ENCODE measurements at regions not wholly inside any gene's neighbourhood (a gene's known extent, or its start where the extent isn't known, plus 50 kb on each side); places are given as distances from the start of the nearest gene placed in this dataset.
"Not testable (repeated sequence)": the region's sequence is repeated elsewhere in the genome, so short reads cannot be mapped to it uniquely, and the experiment has no call there.

DNA sequence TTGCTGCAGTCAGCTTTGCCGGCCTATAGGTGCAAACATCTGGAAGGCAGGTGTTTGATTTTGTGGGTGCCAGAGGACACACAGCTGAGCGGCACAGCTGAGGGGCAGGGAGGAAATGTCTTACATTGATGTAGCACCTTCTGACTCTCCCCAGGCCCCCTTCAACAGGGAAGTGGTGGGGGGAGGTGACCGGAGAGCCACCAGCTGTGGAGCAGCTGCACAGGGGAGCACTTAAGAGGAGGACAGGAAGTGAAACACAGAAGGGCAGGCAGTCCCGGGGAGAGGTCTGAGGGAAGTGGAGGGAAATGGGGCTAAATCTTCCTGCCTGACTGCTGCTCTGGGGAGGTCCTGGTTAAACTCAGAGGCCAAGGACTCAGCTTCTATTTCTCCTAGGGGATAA is 409.1 kb downstream of the TNS1 start:
- DNase-seq (ENCODE audit: low spot score): no peak

DNA sequence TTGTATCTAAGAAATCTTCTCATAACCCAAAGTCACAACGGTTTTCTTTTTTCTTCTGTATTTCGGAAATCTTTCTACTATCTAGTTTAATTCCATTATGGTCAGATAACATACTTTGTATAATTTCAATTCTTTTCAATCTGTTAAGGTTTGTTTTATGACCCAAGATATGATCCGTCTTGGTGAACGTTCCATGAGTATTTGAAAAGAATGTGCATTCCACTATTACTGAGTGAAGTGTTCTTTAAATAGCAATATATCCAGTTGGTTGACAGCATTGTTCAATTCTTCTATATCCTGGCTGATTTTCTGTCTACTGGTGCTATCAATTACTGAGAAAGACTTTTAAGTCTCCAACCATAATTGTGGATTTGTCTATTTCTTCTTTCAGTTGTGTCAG is 414.5 kb downstream of the TNS1 start:
- no peak for DNase-seq (ENCODE audit: low spot score)

DNA sequence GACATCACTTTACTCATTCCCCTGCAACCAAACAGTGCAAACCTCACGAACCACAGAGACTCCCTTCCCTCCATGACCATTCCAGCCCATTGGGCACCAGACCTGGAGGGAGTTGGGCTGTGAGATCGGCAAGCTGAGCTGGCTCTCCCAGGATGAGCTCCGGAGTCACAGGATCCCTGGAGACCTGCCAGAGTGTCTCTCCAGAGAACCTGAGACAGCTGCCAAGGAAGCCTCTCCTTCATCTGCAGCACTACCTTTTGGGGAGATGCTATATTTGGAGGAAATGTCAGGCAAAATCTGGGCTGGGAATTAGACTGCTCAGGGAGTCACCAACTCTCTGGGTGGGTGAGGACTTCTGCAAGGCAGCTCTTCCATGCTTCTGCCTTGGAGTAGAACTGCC is 417.4 kb downstream of the TNS1 start:
- no peak for DNase-seq (ENCODE audit: low spot score)

DNA sequence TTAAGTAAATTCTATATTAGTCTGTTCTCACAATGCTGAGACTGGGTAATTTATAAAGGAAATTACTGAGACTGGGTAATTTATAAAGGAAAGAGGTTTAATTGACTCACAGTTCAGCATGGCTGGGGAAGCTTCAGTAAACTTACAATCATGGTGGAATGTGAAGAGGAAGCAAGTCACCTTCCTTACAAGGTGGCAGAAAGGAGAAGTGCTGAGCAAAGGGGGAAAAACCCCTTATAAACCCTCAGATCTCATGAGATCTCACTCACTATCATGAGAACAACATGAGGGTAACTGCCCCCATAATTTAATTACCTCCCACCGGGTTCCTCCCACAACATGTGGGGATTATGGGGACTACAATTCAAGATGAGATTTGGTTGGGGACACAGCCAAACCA is 422.4 kb downstream of the TNS1 start:
- not testable (repeated sequence) for DNase-seq (ENCODE audit: low spot score)

- DNase-seq (ENCODE audit: low spot score): peak; percentile 2
Observed at GRCh38 chr2:217573571-217573970, 429.2 kb downstream of the TNS1 start.

GRCh38 chr2:217570394-217570793 is 432.4 kb downstream of the TNS1 start:
- no peak for DNase-seq (ENCODE audit: low spot score)

DNA sequence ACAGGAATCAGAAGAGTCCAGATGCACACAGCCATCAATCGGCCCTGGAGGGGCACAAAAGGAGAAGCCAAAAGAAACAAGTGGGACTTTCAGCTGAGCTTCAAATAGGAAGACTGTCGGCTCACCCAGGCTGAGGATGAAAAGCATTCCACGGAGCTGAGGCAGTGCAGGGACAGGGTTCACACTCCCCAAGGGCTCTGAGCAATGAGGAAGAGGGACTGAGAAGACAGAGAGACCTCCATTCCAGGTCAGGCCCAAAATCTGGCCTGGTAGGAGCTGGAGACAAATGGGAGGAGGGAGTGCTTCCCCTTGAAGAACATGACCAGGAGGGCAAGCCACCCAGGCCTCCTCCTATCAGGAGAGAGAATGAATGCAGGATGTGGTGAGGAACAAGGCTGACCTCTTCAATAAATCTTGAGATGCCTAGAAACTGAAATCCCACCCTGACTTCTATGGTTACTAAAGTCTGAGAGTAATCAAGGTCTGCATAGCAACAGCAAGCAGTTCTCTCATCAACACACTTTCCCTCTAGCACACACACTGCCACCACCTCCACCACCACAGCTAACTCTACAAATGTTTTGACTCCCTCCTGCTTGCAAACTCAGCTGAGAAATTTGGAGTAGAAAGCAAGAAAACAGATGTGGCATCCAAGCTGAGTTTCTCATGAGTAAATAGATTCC is 434.4 kb downstream of the TNS1 start:
- DNase-seq (ENCODE audit: low spot score): no peak

DNA sequence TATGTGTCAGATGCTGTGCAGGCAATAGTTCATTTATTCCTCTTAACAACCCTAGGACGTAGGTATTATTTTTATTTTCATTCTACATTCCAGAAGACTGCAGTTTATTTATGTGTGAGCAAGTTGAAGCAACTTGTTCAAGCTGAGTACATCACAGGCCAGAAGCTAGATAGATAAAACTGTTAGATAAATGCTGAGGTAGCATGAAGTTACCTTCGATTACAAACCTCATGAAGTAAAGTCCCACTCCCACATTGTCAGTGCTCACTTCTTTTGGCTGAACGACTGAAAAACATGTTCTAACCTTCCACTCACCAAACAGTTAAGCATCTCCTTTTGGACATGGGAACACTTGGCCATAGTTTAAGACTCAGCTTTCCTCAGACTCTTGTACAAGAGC is 439.2 kb downstream of the TNS1 start:
- no peak for DNase-seq (ENCODE audit: low spot score)

DNA sequence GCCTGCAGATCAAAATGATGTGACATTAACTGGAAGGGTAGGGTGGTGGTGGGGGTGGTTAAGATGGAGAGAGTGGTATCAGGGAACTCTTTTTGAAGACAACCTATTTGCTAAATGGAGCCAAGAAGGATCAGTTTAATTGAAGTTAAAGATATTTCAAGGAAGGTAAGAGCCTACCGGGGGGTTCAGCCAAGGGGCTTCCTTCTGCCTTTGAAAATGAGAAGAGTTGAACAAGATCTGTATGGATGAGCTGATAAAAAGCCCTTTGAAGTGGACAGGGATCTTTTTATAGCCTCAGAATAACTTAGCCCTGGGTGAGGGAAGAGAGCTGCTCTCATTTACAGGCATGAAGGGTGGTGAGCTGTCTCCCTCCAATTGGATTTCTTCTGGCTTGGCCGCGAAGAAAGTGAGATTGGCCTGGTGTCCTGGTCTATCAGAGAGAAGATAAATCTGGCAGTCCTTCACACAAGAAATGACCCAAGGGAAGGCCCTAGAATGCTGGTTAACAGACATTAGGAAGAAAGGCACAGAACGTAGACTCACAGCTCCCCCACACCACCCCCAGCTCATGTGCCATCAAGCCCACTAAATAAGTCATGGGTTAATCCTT is 439.8 kb downstream of the TNS1 start:
- no peak for DNase-seq (ENCODE audit: low spot score)

GRCh38 chr2:217559084-217559483 is 443.7 kb downstream of the TNS1 start:
- no peak for DNase-seq (ENCODE audit: low spot score)

DNA sequence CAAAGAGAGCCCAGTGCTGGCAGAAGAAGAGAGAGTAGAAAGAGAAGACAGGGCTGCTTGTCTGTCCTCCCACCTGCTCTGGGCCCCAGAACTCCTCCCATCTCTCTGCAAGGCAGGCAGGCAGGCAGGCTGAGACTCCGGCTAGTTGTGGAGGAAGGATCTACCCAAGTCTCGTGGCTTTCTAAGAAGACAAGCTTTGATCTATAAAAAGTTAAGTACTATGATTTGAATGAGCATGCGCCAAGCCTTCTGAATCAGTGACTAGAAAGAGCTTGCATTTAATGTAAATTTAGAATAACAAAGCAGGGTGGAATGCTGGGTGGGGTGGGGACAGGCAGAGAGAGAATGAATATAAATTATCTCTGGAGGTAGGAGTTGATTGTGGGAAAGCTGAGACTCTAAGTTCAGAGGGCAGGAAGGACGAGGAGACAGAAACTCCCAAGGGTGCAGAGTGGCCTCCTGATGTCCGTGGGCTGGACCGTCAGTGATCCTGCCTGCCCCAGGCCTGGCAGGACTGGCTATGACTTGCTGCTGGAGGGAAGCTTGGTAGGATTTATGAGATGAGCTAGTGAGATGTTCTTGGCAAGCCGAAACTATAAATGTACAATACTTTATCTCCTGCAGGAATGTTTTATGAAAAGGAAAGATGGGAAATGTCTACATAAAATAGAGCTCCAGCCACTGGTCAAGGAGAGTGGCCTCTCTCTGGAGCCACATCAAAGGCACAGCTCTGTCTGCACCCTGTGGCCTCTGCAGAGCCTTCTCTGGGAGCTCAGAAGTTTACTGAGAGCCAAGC is 447.5 kb downstream of the TNS1 start:
- no peak for DNase-seq (ENCODE audit: low spot score)

GRCh38 chr2:217553679-217554078 is 449.1 kb downstream of the TNS1 start:
- DNase-seq (ENCODE audit: low spot score): no peak

DNA sequence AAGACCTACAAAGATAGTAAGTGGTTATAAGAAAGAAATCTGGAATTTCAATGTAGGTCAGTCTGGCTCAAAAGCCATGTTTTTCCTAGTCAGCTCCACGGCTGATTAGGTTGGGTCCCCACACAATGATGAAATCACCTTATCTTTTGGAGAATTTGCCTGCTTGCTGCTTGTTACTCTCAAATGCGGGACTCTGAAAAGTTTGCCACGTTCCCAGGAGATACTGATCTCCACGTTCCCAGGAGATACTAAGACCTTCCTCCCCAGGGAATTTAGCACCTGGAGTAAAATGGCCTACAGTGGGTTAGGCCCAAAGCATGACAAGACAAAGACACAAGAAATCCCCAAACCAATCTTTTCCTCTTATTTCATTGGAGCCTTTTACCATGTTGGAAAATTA is 449.6 kb downstream of the TNS1 start:
- DNase-seq (ENCODE audit: low spot score): no peak

- DNase-seq (ENCODE audit: low spot score): no peak
Observed at GRCh38 chr2:217552081-217552480, 450.7 kb downstream of the TNS1 start.

DNA sequence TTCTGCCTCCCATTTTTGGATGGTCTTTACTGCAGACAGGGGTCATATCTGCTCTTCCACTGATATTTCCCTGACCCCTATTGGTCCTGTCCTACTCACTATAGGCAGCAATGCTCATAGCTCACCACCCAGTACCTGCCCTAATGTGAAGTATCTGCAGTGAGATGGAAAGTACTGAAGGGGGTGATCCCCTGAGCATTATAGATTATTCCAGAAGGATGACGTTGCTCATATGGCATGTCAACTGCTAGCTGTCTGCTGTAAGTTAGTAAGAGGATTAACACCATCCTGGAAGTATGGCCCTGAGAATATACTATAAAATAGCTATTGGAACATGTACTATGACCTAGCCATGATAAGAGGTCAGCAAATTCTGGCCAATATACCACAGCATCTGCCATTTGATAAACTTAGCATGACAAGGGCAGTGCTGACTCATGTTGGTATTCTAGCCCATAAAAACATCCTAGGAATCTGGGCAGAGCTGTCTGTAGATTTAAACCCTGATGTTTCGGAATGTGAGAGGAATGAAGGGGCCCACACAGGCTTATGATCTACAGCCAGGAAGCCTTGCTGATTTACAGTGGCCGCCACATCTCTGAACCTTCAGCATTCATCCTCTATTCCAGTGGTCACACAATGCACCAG is 451.4 kb downstream of the TNS1 start:
- DNase-seq (ENCODE audit: low spot score): no peak

- DNase-seq (ENCODE audit: low spot score): no peak
Observed at GRCh38 chr2:217539126-217539525, 463.7 kb downstream of the TNS1 start.

DNA sequence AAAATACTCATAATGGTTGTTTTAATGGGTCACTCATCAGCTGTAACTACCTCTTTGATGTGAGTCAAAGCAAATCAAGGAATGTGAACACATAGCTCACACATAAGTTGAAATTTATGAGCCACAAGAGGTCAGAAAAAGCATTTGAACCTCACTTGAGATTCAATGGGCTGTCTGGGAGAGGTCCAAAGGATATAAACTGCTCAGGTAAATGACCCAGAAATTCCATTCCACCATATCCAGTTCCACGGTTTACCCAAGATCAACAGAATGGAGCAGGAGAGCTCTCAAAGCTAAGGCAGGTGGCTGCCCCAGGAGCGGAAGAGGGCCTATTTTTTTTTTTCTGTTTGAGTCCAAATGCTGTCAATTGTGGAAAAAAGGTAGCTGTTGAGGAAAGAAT is 464.1 kb downstream of the TNS1 start:
- DNase-seq (ENCODE audit: low spot score): no peak

GRCh38 chr2:217535957-217536708 is 466.7 kb downstream of the TNS1 start:
- DNase-seq (ENCODE audit: low spot score): no peak

DNA sequence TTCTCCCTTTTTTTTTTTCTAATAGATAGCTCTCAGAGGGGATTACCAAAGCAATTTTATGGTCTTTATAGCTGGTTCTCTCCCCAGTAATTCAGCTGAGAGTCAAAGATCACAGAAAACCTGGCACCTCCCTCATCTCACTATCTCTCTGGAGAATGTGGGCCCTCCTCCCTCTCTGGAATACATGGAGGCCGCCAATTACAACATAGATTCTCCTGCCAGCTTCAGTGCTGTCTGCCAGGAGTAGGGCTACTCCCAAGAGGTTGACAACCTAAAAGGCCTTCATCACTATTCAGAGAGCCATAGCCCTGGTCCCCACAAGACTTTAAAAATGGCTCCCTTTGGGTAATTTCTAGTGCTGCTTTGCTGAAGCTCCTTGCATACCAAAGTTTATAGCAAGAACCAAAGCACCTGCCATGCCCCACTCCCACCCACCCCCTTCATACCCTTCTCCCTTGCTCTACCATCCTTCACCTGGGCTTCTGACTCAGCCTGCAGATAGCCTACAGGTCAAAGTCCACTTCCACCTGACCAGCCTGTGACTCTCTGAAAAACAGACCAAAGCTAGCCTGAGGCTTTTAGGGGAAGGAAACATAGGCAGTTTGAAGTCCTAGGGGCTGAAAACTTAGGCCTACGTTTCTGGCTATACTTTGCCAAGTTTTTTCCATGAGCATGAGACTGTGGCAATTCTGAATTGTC is 472.3 kb downstream of the TNS1 start:
- DNase-seq (ENCODE audit: low spot score): no peak

DNA sequence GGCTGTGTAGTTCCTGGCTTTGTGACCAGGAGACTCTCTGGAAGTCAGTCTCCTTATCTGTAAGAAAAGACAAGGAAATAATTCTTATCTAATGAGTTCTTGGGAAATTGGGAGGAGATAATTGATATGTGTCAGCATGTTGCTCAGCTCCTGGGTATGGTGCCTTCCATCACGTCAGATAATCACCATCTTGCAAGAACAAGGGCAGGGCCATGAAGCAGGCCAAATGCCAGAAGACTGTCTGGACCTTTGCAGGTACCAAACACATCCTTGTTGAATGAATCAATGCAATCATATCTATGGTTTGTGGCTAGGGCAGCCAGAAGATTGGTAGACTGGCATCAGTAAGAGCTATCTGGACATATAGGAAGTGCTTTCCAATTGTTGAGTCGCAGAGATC is 473.5 kb downstream of the TNS1 start:
- no peak for DNase-seq (ENCODE audit: low spot score)

DNA sequence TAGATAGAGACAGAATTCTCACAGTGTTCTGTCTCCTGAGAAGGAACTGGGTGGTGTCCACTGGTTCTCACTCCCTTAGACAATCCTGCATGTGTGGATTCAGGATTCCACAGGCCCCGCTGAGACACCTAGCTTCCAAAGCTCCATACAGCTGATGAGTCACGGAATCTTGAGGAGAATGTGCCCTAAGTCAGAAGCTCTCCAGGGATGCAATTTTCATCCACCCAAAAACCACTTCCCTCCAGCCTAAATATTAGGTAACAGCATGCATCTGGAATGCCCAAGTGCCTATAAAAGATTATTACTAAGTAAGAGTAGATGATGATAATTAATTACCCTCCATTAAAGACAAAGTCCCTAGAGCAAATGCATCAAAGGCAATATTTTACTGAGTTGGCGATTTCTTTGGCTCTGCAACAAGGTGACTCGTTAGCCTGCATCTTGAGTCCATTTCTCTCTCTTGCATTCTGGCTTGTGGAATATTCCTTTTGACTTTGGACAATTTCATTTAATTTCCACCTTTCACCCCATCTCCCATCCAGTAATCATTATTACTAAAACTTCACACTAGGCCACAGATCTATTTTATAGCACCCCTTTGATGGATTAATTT is 475.1 kb downstream of the TNS1 start:
- no peak for DNase-seq (ENCODE audit: low spot score)

All from RKO (cell line).